Uterus (tissue), 3 donors: ENCODE measurements at regions not wholly inside any gene's neighbourhood (a gene's known extent, or its start where the extent isn't known, plus 50 kb on each side); places are given as distances from the start of the nearest gene placed in this dataset.

Experiments used
- DNase-seq, 2 donors: peaks; one replicate each; pipeline ENCODE4 v3.0.0-alpha.2; 2019 to 2020
- H3K27ac ChIP-seq, 2 donors: fragments of 200-600 bp; sonication (generic); 1 replicate in 1 of 2; 2 replicates in 1 of 2; pipeline ENCODE4 v1.5.1; 2016 to 2018
- H3K27me3 ChIP-seq, 2 donors: fragments of 200-600 bp; sonication (generic); one replicate each; pipeline ENCODE4 v1.5.1; 2018 to 2019; ENCODE audit warnings: control low read depth in 1 of 2
- H3K36me3 ChIP-seq, 2 donors: fragments of 200-600 bp; sonication (generic); one replicate each; pipeline ENCODE4 v1.5.1; 2019; ENCODE audit warnings: control low read depth in 1 of 2
- H3K4me1 ChIP-seq, 2 donors: fragments of 200-600 bp; sonication (generic); one replicate each; pipeline ENCODE4 v1.5.1; 2018 to 2019; ENCODE audit warnings: control low read depth in 1 of 2
- H3K4me3 ChIP-seq, 2 donors: fragments of 200-600 bp; sonication (generic); 1 replicate in 1 of 2; 2 replicates in 1 of 2; pipeline ENCODE4 v1.5.1; 2018 to 2019; ENCODE audit warnings: mild to moderate bottlenecking in 1 of 2
- H3K9me3 ChIP-seq, 2 donors: fragments of 200-600 bp; sonication (generic); one replicate each; pipeline ENCODE4 v1.5.1; 2019; ENCODE audit warnings: control low read depth in 1 of 2
- CTCF ChIP-seq, 4 experiments: fragments of 200-600 bp in 2 of 4; fragments of 450-650 bp in 2 of 4; sonication (generic) in 2 of 4; IDR thresholded peaks; one replicate each; pipeline ENCODE4 v1.5.1; 2016 to 2019; ENCODE audit warnings: antibody characterized with exemption in 4 of 4, mild to moderate bottlenecking in 2 of 4, moderate library complexity in 1 of 4
- POLR2A ChIP-seq, 2 donors: fragments of 450-650 bp; IDR thresholded peaks; one replicate each; pipeline ENCODE4 v1.6.1; 2016; ENCODE audit warnings: antibody characterized with exemption in 2 of 2, mild to moderate bottlenecking in 1 of 2, moderate library complexity in 1 of 2
- intact Hi-C: fragments of 100-400 bp; cut with DNase I; formaldehyde crosslinking; loops from one replicate; pipeline ENCODE4 v1.15.1; 2023; ENCODE audit warnings: low total_unique reads
- donor health status: DM: yes; HTN: yes; CAD: no.

GRCh38 chr1:55951291-55951690 is 628.1 kb downstream of the PLPP3 start:
- H3K4me1 ChIP-seq: no peaks in the 10 kb centered on the region
- DNase-seq: no peak
- TF ChIP-seq CTCF (IDR thresholded peaks at IDR 0.05): no peak
- intact Hi-C loops: no loop called here
- no peaks in the 10 kb centered on the region for H3K9me3 ChIP-seq
- H3K36me3 ChIP-seq: no peaks in the 10 kb centered on the region
- H3K27me3 ChIP-seq: no peaks in the 10 kb centered on the region
- no peak overlapping the region for H3K27ac ChIP-seq
- no peak overlapping the region for H3K4me3 ChIP-seq

GRCh38 chr1:55947446-55947845 is 631.9 kb downstream of the PLPP3 start:
- TF ChIP-seq CTCF (IDR thresholded peaks at IDR 0.05) (no peak), POLR2A (IDR thresholded peaks at IDR 0.05) (no peak)
- Histone ChIP-seq H3K4me3 (no peak overlapping the region), H3K9me3 (no peaks in the 10 kb centered on the region)

GRCh38 chr1:55943721-55944435 is 635.5 kb downstream of the PLPP3 start:
- Histone ChIP-seq H3K9me3 (no peaks in the 10 kb centered on the region), H3K4me3 (no peak overlapping the region), H3K36me3 (no peaks in the 10 kb centered on the region), H3K4me1 (no peaks in the 10 kb centered on the region), H3K27me3 (no peaks in the 10 kb centered on the region), H3K27ac (no peak overlapping the region)
- TF ChIP-seq CTCF (IDR thresholded peaks at IDR 0.05): no peak
- TF ChIP-seq POLR2A (IDR thresholded peaks at IDR 0.05): no peak
- DNase-seq: no peak
- intact Hi-C loops: no loop called here

More at GRCh38 chr1:55947446-55947845, 631.9 kb downstream of the PLPP3 start:
- no peak for DNase-seq
- H3K27me3 ChIP-seq: no peaks in the 10 kb centered on the region
- no peaks in the 10 kb centered on the region for H3K4me1 ChIP-seq
- intact Hi-C loops: no loop called here
- H3K27ac ChIP-seq: no peak overlapping the region
- no peaks in the 10 kb centered on the region for H3K36me3 ChIP-seq

- intact Hi-C loops: no loop called here
- Histone ChIP-seq H3K27me3 (no peaks in the 10 kb centered on the region), H3K36me3 (no peaks in the 10 kb centered on the region), H3K9me3 (no peaks in the 10 kb centered on the region), H3K27ac (no peak overlapping the region), H3K4me3 (no peak overlapping the region), H3K4me1 (no peaks in the 10 kb centered on the region)
- no peak for TF ChIP-seq POLR2A (IDR thresholded peaks at IDR 0.05)
- DNase-seq: no peak
Measured at GRCh38 chr1:55943012-55943411, 636.4 kb downstream of the PLPP3 start.

- intact Hi-C loops: no loop called here
- TF ChIP-seq POLR2A (IDR thresholded peaks at IDR 0.05): no peak
- no peak for TF ChIP-seq CTCF (IDR thresholded peaks at IDR 0.05)
- H3K36me3 ChIP-seq: no peaks in the 10 kb centered on the region
- no peak overlapping the region for H3K27ac ChIP-seq
- no peaks in the 10 kb centered on the region for H3K9me3 ChIP-seq
- no peak overlapping the region for H3K4me3 ChIP-seq
- DNase-seq: no peak
- H3K27me3 ChIP-seq: no peaks in the 10 kb centered on the region
- no peaks in the 10 kb centered on the region for H3K4me1 ChIP-seq
Measured at GRCh38 chr1:55939866-55940265, 639.5 kb downstream of the PLPP3 start.

GRCh38 chr1:55938861-55939260 is 640.5 kb downstream of the PLPP3 start:
- H3K27me3 ChIP-seq: no peaks in the 10 kb centered on the region

More at GRCh38 chr1:55938861-55939260, 640.5 kb downstream of the PLPP3 start:
- H3K27ac ChIP-seq: no peak overlapping the region
- TF ChIP-seq POLR2A (IDR thresholded peaks at IDR 0.05): no peak
- TF ChIP-seq CTCF (IDR thresholded peaks at IDR 0.05): no peak
- no peaks in the 10 kb centered on the region for H3K4me1 ChIP-seq
- H3K4me3 ChIP-seq: no peak overlapping the region
- DNase-seq: no peak
- H3K36me3 ChIP-seq: no peaks in the 10 kb centered on the region
- no peaks in the 10 kb centered on the region for H3K9me3 ChIP-seq
- intact Hi-C loops: no loop called here
